Urothelium cell line (cell line): ENCODE measurements at regions not wholly inside any gene's neighbourhood (a gene's known extent, or its start where the extent isn't known, plus 50 kb on each side); places are given as distances from the start of the nearest gene placed in this dataset.
A peak's percentile ranks its signal among the peaks of the same experiment; 100 is the strongest.
"Not testable (repeated sequence)": the region's sequence is repeated elsewhere in the genome, so short reads cannot be mapped to it uniquely, and the experiment has no call there.

Source experiments
- DNase-seq: peaks from one replicate; pipeline ENCODE4 v3.0.0; 2011; ENCODE audit warnings: low spot score, mixed read lengths
- FAIRE-seq: peaks from 2 replicates; lab custom pipeline; 2011; peaks lifted over from hg19 to GRCh38; lab: Jason Lieb, UNC

DNA sequence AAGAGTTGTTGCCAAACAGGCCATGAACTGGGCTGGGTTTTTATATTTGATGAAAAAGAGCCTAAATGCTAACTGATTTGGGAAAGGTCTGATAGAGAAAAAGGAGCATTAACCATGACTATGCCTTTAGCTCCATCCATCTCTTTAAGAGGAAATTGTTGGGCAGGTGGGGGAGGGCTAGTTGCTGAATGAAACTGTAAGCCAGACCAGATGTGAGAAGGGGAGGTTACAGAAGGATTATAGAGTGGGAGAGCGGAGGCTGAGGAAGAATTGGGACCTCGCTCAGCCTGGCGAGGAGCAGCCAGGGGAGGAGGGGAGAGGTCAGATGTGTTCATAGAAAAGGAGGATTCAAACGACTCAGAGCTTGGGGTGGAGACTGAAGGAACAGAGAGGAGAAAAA, 74.9 kb upstream of the OTUD4 start:
- not testable (repeated sequence) for FAIRE-seq, DNase-seq

DNA sequence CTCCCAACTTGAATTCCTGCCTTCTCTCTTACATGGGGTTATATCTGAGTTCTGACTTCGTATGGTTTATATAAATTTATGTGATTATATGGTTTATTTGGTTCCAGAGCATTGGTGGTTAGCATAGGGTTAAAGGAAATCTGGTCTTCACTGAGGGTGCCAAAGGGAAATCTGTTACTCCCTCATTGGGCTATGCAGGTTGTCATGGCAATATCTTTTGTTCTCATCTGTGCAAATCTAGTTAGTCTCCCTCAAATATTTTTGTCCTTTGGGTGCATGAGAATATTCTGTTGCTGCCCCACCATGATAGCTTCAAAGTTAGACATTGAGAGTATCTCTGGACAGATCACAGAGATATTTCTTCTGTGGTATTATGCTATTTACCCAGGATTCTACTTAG, 71.8 kb upstream of the OTUD4 start:
- no peak for DNase-seq
- FAIRE-seq = no peak

DNA sequence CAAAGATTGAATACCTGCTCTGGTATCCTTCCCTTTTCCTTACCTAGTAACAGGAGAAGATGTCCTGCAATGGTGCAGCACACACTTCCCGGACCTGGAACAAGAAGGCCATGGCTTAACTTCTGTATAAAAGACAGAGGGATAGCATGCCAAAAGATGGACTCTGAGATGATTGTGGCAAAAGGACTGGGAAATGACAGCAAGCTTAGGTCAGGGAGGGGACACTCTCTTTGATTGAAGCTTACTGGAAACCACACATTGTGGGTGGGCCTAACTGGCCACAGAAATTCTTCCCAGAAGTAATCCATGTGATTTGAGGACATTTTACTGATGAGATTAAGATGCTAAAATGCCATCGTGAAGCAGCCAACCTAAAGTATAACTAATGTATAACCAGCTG, 71.0 kb upstream of the OTUD4 start:
- DNase-seq (no peak), FAIRE-seq (no peak)

DNA sequence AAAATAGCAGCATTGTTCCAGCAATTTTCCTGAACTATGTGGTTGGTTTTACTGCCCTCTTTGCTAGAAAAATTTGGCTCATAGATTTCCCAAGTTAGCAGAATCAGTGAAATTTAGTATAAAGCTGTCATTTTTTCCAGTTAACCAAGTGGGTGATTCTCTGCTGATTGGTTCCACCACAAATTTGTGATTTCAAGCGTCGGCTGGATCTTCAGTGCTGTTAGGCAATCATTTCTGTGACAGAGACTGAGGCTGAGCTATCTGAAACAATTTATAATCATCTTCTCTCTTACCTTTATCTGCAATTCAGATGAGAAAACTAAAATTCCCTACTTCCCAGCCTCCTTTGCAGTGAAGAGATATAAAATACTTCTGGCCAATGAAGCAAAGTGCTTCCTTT, 68.6 kb upstream of the OTUD4 start:
- FAIRE-seq (no peak), DNase-seq (no peak)

DNA sequence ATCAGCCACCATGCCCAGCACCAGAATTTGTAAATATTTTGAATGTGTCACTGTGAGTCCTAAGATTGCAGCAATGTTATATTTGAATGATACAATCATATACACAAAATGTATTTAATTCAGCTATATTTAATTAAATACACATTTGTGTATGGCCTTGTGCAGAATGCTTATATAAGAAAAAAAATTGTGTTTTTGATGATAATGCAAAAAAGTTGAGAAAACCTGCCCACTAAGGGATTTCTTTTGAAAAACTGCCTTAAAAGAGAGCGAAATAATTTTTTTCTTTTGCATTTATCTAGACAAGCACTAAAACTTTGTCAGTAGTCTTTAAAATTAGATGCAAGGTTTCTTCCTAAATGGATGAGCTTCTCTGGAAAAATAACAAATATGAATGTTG, 68.1 kb upstream of the OTUD4 start:
- no peak for DNase-seq
- FAIRE-seq = no peak

DNA sequence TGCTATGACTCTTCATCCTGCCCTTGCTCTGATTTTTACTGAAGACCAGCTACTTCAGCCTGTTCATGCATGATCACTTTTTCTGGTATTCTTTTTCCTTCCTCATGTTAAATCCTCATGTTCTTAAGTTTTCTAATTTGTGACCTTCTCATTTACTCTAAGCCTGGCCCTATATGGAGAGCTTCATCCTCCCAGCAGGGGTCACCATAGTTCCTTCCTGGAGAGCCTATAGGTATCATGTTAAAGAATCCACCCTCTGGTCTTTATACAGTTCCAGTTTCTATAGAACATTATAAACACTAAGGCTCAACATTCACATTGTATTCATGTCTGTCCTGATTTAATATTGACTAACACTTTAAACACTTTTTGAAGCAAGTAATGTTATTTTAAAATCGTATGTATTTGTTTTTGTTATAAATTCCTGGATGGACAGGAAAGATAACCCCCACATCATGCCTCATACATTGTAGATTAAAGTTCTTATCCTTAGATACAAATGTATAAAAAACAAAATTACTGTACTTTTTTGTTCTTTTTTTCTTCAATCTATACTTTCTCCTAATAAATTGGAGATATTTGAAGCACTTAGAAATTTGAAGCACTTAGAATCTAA, 53.8 kb upstream of the OTUD4 start:
- FAIRE-seq (no peak), DNase-seq (peak; percentile 33)

DNA sequence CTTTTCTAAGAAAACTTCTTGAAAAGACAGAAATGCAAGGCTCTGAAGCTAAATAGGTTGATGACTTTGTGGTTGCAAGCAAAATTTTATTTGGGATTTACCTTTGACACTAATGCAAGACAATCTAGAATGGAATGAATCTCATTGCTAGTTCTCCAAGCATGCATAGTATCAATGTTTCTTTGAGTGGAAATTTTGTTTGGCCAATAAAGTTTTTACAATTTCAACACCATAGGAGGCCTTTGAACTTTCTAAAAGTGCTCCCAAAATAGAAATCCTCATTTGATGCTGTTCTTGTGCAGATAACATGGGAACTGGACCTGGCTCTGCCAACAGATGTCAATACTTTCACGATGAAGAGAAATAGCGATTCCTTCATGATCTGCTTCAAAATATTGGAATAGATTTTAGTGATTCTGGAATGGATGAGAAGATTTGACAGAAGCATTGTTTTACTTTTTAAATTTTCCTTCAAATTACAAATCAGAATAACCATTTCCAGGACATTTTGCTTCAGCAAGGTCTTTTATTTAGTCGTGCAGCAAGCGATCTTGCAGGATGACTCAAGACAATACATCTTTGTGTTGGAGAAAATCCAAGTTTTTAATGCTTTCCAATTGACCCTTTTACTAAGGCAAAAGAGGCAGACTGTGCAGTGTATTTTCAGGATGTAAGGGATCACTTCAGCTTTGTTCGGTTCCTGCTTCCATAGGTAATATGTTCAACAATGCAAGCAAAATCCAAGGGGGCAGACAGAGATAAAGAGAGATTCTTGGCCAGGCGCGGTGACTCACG, 51.7 kb upstream of the OTUD4 start:
- FAIRE-seq = no peak
- no peak for DNase-seq

DNA sequence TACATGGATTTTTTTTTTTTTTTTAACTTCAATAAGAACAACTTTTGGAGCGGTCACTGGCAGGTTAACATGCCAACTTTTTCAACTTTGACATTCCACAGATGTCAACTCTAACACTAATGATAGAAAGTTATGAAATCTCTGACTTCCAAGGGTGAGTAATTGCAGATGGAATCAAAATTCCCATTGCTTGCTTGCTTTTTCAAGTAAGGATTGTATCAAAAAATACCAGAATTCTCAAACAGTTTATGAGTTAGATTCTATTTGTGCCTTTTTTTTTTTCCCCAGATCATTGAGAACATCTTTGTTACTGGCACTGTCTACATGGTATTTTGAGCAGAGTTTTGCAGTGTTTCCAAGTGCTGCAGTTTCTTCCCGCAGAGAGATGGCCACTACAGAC, 50.3 kb upstream of the OTUD4 start:
- no peak for FAIRE-seq
- no peak for DNase-seq
